ENCODE measurements at regions not wholly inside any gene's neighbourhood (a gene's known extent, or its start where the extent isn't known, plus 50 kb on each side); places are given as distances from the start of the nearest gene placed in this dataset.

- no peak for DNase-seq
- H3K4me1 ChIP-seq: peaks cover 4% of the 10 kb centered on the region; the same call in 1 of the 2 replicates
- no peaks in the 10 kb centered on the region for H3K9me3 ChIP-seq
- TF ChIP-seq, protein P1, sequence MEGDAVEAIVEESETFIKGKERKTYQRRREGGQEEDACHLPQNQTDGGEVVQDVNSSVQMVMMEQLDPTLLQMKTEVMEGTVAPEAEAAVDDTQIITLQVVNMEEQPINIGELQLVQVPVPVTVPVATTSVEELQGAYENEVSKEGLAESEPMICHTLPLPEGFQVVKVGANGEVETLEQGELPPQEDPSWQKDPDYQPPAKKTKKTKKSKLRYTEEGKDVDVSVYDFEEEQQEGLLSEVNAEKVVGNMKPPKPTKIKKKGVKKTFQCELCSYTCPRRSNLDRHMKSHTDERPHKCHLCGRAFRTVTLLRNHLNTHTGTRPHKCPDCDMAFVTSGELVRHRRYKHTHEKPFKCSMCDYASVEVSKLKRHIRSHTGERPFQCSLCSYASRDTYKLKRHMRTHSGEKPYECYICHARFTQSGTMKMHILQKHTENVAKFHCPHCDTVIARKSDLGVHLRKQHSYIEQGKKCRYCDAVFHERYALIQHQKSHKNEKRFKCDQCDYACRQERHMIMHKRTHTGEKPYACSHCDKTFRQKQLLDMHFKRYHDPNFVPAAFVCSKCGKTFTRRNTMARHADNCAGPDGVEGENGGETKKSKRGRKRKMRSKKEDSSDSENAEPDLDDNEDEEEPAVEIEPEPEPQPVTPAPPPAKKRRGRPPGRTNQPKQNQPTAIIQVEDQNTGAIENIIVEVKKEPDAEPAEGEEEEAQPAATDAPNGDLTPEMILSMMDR (IDR thresholded peaks at IDR 0.05; ENCODE audit: low read depth, low read length): no peak
- H3K4me3 ChIP-seq (ENCODE audit: low read depth, low read length): no peak overlapping the region
- no peaks in the 10 kb centered on the region for H3K36me3 ChIP-seq
- no peaks in the 10 kb centered on the region for H3K27me3 ChIP-seq
Measured at GRCh38 chr11:23112390-23112789, 252.1 kb upstream of the CCDC179 start.

GRCh38 chr11:23112987-23113886 is 253.0 kb upstream of the CCDC179 start:
- Histone ChIP-seq H3K4me1 (peaks cover 4% of the 10 kb centered on the region; the same call in 1 of the 2 replicates), H3K27me3 (no peaks in the 10 kb centered on the region), H3K4me3 (ENCODE audit: low read depth, low read length) (no peak overlapping the region), H3K36me3 (no peaks in the 10 kb centered on the region), H3K9me3 (no peaks in the 10 kb centered on the region)
- TF ChIP-seq, protein P1 (IDR thresholded peaks at IDR 0.05; ENCODE audit: low read depth, low read length): peak; percentile 55
- peak; percentile 30 for DNase-seq

GRCh38 chr11:23113887-23114216 is 253.6 kb upstream of the CCDC179 start:
- Histone ChIP-seq H3K27me3 (no peaks in the 10 kb centered on the region), H3K9me3 (no peaks in the 10 kb centered on the region), H3K4me1 (peaks cover 4% of the 10 kb centered on the region; the same call in 1 of the 2 replicates), H3K36me3 (no peaks in the 10 kb centered on the region), H3K4me3 (ENCODE audit: low read depth, low read length) (no peak overlapping the region)
- TF ChIP-seq, protein P1 (IDR thresholded peaks at IDR 0.05; ENCODE audit: low read depth, low read length): no peak
- DNase-seq: no peak

DNA sequence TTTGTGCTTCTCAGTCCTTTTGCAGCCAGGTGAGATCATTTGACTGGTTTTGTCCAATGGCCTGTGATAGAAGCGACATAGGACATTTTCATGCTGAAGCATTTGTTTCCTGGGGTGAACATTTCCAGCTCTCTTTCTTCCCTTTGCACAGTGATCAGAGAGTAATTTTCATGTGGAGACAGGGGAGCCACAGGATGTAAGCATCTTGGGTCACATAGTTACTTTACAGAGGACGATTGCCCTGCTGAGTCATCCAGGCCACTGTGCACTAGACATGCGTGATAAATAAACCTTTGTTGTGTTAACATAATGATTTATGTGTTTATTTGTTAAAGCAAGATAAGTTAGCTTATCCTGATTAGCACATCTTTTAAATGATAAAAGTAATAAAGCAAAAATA is 263.5 kb upstream of the CCDC179 start:
- Histone ChIP-seq H3K9me3 (no peaks in the 10 kb centered on the region), H3K4me3 (ENCODE audit: low read depth, low read length) (no peak overlapping the region), H3K27me3 (no peaks in the 10 kb centered on the region), H3K36me3 (no peaks in the 10 kb centered on the region), H3K4me1 (no peaks in the 10 kb centered on the region)
- TF ChIP-seq, protein P1 (IDR thresholded peaks at IDR 0.05; ENCODE audit: low read depth, low read length): no peak
- no peak for DNase-seq

DNA sequence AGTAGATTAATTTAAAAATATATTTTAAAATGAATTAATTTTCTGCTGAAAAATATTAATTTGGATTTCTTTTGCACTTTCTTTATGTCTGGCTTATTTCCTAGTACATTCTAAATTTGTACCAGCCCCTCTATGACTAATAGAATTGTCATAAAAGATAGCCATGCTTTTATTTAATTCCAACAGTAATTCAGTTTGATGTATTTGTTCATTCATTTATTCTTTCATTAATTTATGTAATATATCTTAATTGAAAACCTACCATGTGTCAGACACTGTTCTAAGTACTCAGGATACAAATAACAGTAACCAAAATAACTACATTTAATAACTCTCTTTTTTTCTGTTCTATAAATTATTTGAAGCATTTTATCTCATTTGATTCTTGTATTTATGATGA is 264.0 kb upstream of the CCDC179 start:
- H3K9me3 ChIP-seq: no peaks in the 10 kb centered on the region
- no peak for DNase-seq
- H3K4me3 ChIP-seq (ENCODE audit: low read depth, low read length): no peak overlapping the region
- H3K27me3 ChIP-seq: no peaks in the 10 kb centered on the region
- TF ChIP-seq, protein P1 (IDR thresholded peaks at IDR 0.05; ENCODE audit: low read depth, low read length): no peak
- no peaks in the 10 kb centered on the region for H3K4me1 ChIP-seq
- H3K36me3 ChIP-seq: no peaks in the 10 kb centered on the region

GRCh38 chr11:23124996-23125395 is 264.7 kb upstream of the CCDC179 start:
- Histone ChIP-seq H3K4me1 (no peaks in the 10 kb centered on the region), H3K36me3 (no peaks in the 10 kb centered on the region), H3K4me3 (ENCODE audit: low read depth, low read length) (no peak overlapping the region), H3K9me3 (no peaks in the 10 kb centered on the region), H3K27me3 (no peaks in the 10 kb centered on the region)
- DNase-seq: no peak
- TF ChIP-seq, protein P1 (IDR thresholded peaks at IDR 0.05; ENCODE audit: low read depth, low read length): no peak
